ENCODE measurements at regions not wholly inside any gene's neighbourhood (a gene's known extent, or its start where the extent isn't known, plus 50 kb on each side); places are given as distances from the start of the nearest gene placed in this dataset.

GRCh38 chr21:38054334-38054733 is 138.1 kb upstream of the KCNJ6 start:
- no peaks in the 10 kb centered on the region for H4K20me1 ChIP-seq (ENCODE audit: control insufficient read depth, extremely low read depth, insufficient read depth, low read length)
- no peaks in the 10 kb centered on the region for H3K9me1 ChIP-seq (ENCODE audit: control insufficient read depth, extremely low read depth, insufficient read depth, low read length)
- H3K79me2 ChIP-seq (ENCODE audit: control insufficient read depth, insufficient read depth, low read length): no peaks in the 10 kb centered on the region
- H3K4me2 ChIP-seq (ENCODE audit: control insufficient read depth, extremely low read depth, insufficient read depth, low read depth, low read length): no peak overlapping the region
- dilution Hi-C loops (cut with MboI; ENCODE audit: extremely low pct_ligation_motif_present, low sequenced_read_pairs): no loop called here
- DNase-seq (ENCODE audit: low read depth, low spot score): no peak
- no peak overlapping the region for H3K27ac ChIP-seq (ENCODE audit: control insufficient read depth, insufficient read depth, low read length)
- no peaks in the 10 kb centered on the region for H3K27me3 ChIP-seq (ENCODE audit: control insufficient read depth, extremely low read depth, insufficient read depth, low read length)
- no peaks in the 10 kb centered on the region for H3K4me1 ChIP-seq (ENCODE audit: control insufficient read depth, extremely low read depth, insufficient read depth, low read length)
- no peak overlapping the region for H3K4me3 ChIP-seq (ENCODE audit: control insufficient read depth in 2 of 3, extremely low read depth in 1 of 3, insufficient read depth in 2 of 3, low read depth in 1 of 3, low read length in 3 of 3)
- TF ChIP-seq EZH2 (IDR thresholded peaks at IDR 0.05; ENCODE audit: low read length) (no peak), CTCF (optimal IDR thresholded peaks at IDR 0.05 in 1 of 3, IDR thresholded peaks at IDR 0.05 in 1 of 3, conservative IDR thresholded peaks at IDR 0.05 in 1 of 3; ENCODE audit: extremely low read depth in 1 of 3, insufficient read depth in 2 of 3, low read length in 3 of 3) (no peak)
- H2AFZ ChIP-seq (ENCODE audit: control insufficient read depth, low read length): no peak overlapping the region
- H3K9ac ChIP-seq (ENCODE audit: control insufficient read depth, extremely low read depth, insufficient read depth, low read length): no peak overlapping the region
- FAIRE-seq: no peak
- no peaks in the 10 kb centered on the region for H3K9me3 ChIP-seq (ENCODE audit: control insufficient read depth, low read depth, low read length)
- H3K36me3 ChIP-seq (ENCODE audit: control insufficient read depth in 2 of 2, extremely low read depth in 1 of 2, insufficient read depth in 2 of 2, low read length in 2 of 2): no peaks in the 10 kb centered on the region

GRCh38 chr21:38056481-38056880 is 140.2 kb upstream of the KCNJ6 start:
- no peak overlapping the region for H2AFZ ChIP-seq (ENCODE audit: control insufficient read depth, low read length)
- H4K20me1 ChIP-seq (ENCODE audit: control insufficient read depth, extremely low read depth, insufficient read depth, low read length): no peaks in the 10 kb centered on the region
- dilution Hi-C loops (cut with MboI; ENCODE audit: extremely low pct_ligation_motif_present, low sequenced_read_pairs): no loop called here
- FAIRE-seq (no peak), DNase-seq (ENCODE audit: low read depth, low spot score) (no peak)
- TF ChIP-seq EZH2 (IDR thresholded peaks at IDR 0.05; ENCODE audit: low read length) (no peak), CTCF (optimal IDR thresholded peaks at IDR 0.05 in 1 of 3, IDR thresholded peaks at IDR 0.05 in 1 of 3, conservative IDR thresholded peaks at IDR 0.05 in 1 of 3; ENCODE audit: extremely low read depth in 1 of 3, insufficient read depth in 2 of 3, low read length in 3 of 3) (no peak)
- no peak overlapping the region for H3K4me3 ChIP-seq (ENCODE audit: control insufficient read depth in 2 of 3, extremely low read depth in 1 of 3, insufficient read depth in 2 of 3, low read depth in 1 of 3, low read length in 3 of 3)
- no peaks in the 10 kb centered on the region for H3K36me3 ChIP-seq (ENCODE audit: control insufficient read depth in 2 of 2, extremely low read depth in 1 of 2, insufficient read depth in 2 of 2, low read length in 2 of 2)
- H3K9me3 ChIP-seq (ENCODE audit: control insufficient read depth, low read depth, low read length): no peaks in the 10 kb centered on the region
- no peak overlapping the region for H3K27ac ChIP-seq (ENCODE audit: control insufficient read depth, insufficient read depth, low read length)
- no peaks in the 10 kb centered on the region for H3K27me3 ChIP-seq (ENCODE audit: control insufficient read depth, extremely low read depth, insufficient read depth, low read length)
- H3K79me2 ChIP-seq (ENCODE audit: control insufficient read depth, insufficient read depth, low read length): no peaks in the 10 kb centered on the region
- H3K4me2 ChIP-seq (ENCODE audit: control insufficient read depth, extremely low read depth, insufficient read depth, low read depth, low read length): no peak overlapping the region
- H3K9me1 ChIP-seq (ENCODE audit: control insufficient read depth, extremely low read depth, insufficient read depth, low read length): no peaks in the 10 kb centered on the region
- H3K9ac ChIP-seq (ENCODE audit: control insufficient read depth, extremely low read depth, insufficient read depth, low read length): no peak overlapping the region
- no peaks in the 10 kb centered on the region for H3K4me1 ChIP-seq (ENCODE audit: control insufficient read depth, extremely low read depth, insufficient read depth, low read length)

All from keratinocyte (primary cell).